HepG2 (cell line): ENCODE measurements at regions not wholly inside any gene's neighbourhood (a gene's known extent, or its start where the extent isn't known, plus 50 kb on each side); places are given as distances from the start of the nearest gene placed in this dataset.

Source experiments
- ATAC-seq: fragments of 200-7000 bp; cut with Tn5 transposase; 3 replicates; pipeline ENCODE4 v1.9.1; 2020; ENCODE audit warnings: mild to moderate bottlenecking, moderate library complexity
- BruUV-seq: library from RNA; stranded (reverse); fragments of 400-500 nt; replicated peaks from 2 replicates; lab custom pipeline; 2021; lab: Mats Ljungman, UMichigan
- CTCF ChIA-PET: fragments of 300-600 bp; formaldehyde crosslinking; extraction: SDS; loops from one replicate; lab custom pipeline; 2021; ENCODE audit warnings: low total read pairs, inconsistent platforms, low intra/inter-chr PET ratio; lab: Yijun Ruan, JAX
- POLR2A ChIA-PET: fragments of 350-600 bp; sonication (Branson Sonifier 250); formaldehyde crosslinking; loops from one replicate; lab custom pipeline; 2020; ENCODE audit warnings: antibody characterized with exemption, inconsistent platforms; lab: Yijun Ruan, JAX
- DNase-seq: peaks from one replicate; pipeline ENCODE4 v3.0.0-alpha.2; 2015; ENCODE audit warnings: low spot score
- FAIRE-seq: peaks from 3 replicates; lab custom pipeline; 2011; peaks lifted over from hg19 to GRCh38; lab: Jason Lieb, UNC
- H2AFZ ChIP-seq: one replicate; pipeline ENCODE4 v1.6.1; 2011; ENCODE audit warnings: low read length, inconsistent platforms
- H3K27ac ChIP-seq: fragments of 300-600 bp; 3 replicates; pipeline ENCODE4 v1.8.0; 2011; ENCODE audit warnings: mixed run types, mild to moderate bottlenecking, mixed read lengths, low read length, inconsistent platforms; ENCODE audit not compliant: insufficient read depth; ENCODE audit errors: extremely low read length
- H3K27me3 ChIP-seq, 2 experiments: fragments of 200-600 bp in 1 of 2; 2 replicates in 1 of 2; 3 replicates in 1 of 2; pipeline versions ENCODE4 v1.6.0 to v1.8.0; 2011; ENCODE audit warnings: low read length in 2 of 2, mild to moderate bottlenecking in 2 of 2, moderate library complexity in 2 of 2, inconsistent platforms in 1 of 2; ENCODE audit not compliant: insufficient read depth in 2 of 2, control insufficient read depth in 1 of 2
- H3K36me3 ChIP-seq, 2 experiments: fragments of 200-600 bp in 1 of 2; replicated peaks in 1 of 2; 2 replicates in 1 of 2; 3 replicates in 1 of 2; pipeline versions ENCODE4 v1.5.1 to v1.8.0; 2011; ENCODE audit warnings: low read length in 2 of 2, inconsistent platforms in 1 of 2; ENCODE audit not compliant: insufficient read depth in 2 of 2, control insufficient read depth in 1 of 2
- H3K4me1 ChIP-seq: 2 replicates; pipeline ENCODE4 v1.5.1; 2012; ENCODE audit warnings: low read length, inconsistent platforms; ENCODE audit not compliant: insufficient read depth
- H3K4me2 ChIP-seq: 2 replicates; pipeline ENCODE4 v1.6.0; 2011; ENCODE audit warnings: low read depth, low read length, inconsistent platforms
- H3K4me3 ChIP-seq, 3 experiments: fragments of 200-600 bp in 1 of 3; sonication (generic), shearing (Covaris generic) in 1 of 3; replicated peaks in 1 of 3; 2 replicates each; pipeline ENCODE4 v1.5.1; 2011 to 2016; ENCODE audit warnings: low read length in 3 of 3, inconsistent platforms in 2 of 3, low read depth in 2 of 3, mild to moderate bottlenecking in 2 of 3, control low read depth in 1 of 3, mixed read lengths in 1 of 3; ENCODE audit not compliant: insufficient read depth in 1 of 3
- H3K79me2 ChIP-seq: one replicate; pipeline ENCODE4 v1.6.1; 2011; ENCODE audit warnings: low read length, inconsistent platforms; ENCODE audit not compliant: insufficient read depth
- H3K9ac ChIP-seq: 2 replicates; pipeline ENCODE4 v1.6.0; 2011; ENCODE audit warnings: mild to moderate bottlenecking, low read depth, low read length, inconsistent platforms; ENCODE audit not compliant: insufficient read depth
- H3K9me3 ChIP-seq: 2 replicates; pipeline ENCODE4 v1.5.1; 2012; ENCODE audit warnings: mild to moderate bottlenecking, low read length
- H4K20me1 ChIP-seq: 2 replicates; pipeline ENCODE4 v1.6.0; 2011; ENCODE audit warnings: inconsistent platforms, mild to moderate bottlenecking, low read length, moderate library complexity; ENCODE audit not compliant: insufficient read depth
- BRD4 ChIP-seq: sonication (generic); formaldehyde crosslinking; IDR thresholded peaks from 2 replicates; pipeline ENCODE4 v1.4.0; 2020; ENCODE audit warnings: missing genetic modification reagents
- E2F2 ChIP-seq: sonication (generic); formaldehyde crosslinking; IDR thresholded peaks from 2 replicates; pipeline ENCODE4 v1.4.0; 2020; ENCODE audit warnings: missing genetic modification reagents, borderline replicate concordance
- ETV6 ChIP-seq: sonication (generic); formaldehyde crosslinking; conservative IDR thresholded peaks from 2 replicates; pipeline ENCODE4 v1.4.0; 2020; ENCODE audit warnings: missing genetic modification reagents
- GATAD1 ChIP-seq: IDR thresholded peaks from 2 replicates; pipeline ENCODE4 v1.6.1; 2016; ENCODE audit warnings: missing genetic modification reagents, missing compliant biosample characterization
- HNRNPH1 ChIP-seq: fragments of 200-400 bp; formaldehyde crosslinking; optimal IDR thresholded peaks from 2 replicates; pipeline ENCODE3; 2017; ENCODE audit warnings: mild to moderate bottlenecking, low read depth, low read length
- KLF15 ChIP-seq: sonication (generic); formaldehyde crosslinking; IDR thresholded peaks from 2 replicates; pipeline ENCODE4 v1.8.1; 2023; ENCODE audit warnings: borderline replicate concordance, mild to moderate bottlenecking, inconsistent platforms, missing genetic modification reagents, mixed read lengths
- MAFF ChIP-seq: IDR thresholded peaks from 2 replicates; pipeline ENCODE4 v1.6.1; 2011; ENCODE audit warnings: low read depth, low read length, improper control_type of control experiment
- MAFK ChIP-seq, 2 experiments: IDR thresholded peaks in 1 of 2; conservative IDR thresholded peaks in 1 of 2; 2 replicates each; pipeline ENCODE4 v1.6.1; 2011; ENCODE audit warnings: improper control_type of control experiment in 2 of 2, low read length in 2 of 2
- MEIS2 ChIP-seq: sonication (generic); formaldehyde crosslinking; IDR thresholded peaks from 2 replicates; pipeline ENCODE4 v1.9.0; 2021; ENCODE audit warnings: mild to moderate bottlenecking, missing genetic modification reagents
- NFRKB ChIP-seq: fragments of 450-650 bp; IDR thresholded peaks from 2 replicates; pipeline ENCODE4 v1.6.1; 2017
- SNAPC2 ChIP-seq: sonication (generic); formaldehyde crosslinking; IDR thresholded peaks from 2 replicates; pipeline ENCODE4 v1.8.1; 2022; ENCODE audit warnings: mild to moderate bottlenecking, missing genetic modification reagents
- TOPORS ChIP-seq: sonication (generic); formaldehyde crosslinking; IDR thresholded peaks from 2 replicates; pipeline ENCODE4 v1.8.0; 2023; ENCODE audit warnings: mild to moderate bottlenecking, missing genetic modification reagents
- XRCC5 ChIP-seq: fragments of 200-400 bp; formaldehyde crosslinking; optimal IDR thresholded peaks from 2 replicates; pipeline ENCODE3; 2017; ENCODE audit warnings: mild to moderate bottlenecking, low read length
- ZNF280D ChIP-seq: sonication (generic); formaldehyde crosslinking; IDR thresholded peaks from 2 replicates; pipeline ENCODE4 v1.5.1; 2020; ENCODE audit warnings: mild to moderate bottlenecking, missing genetic modification reagents
- ZNF329 ChIP-seq: sonication (generic); formaldehyde crosslinking; IDR thresholded peaks from 2 replicates; pipeline ENCODE4 v1.9.0; 2021; ENCODE audit warnings: low read depth, mild to moderate bottlenecking, missing genetic modification reagents
- ZNF790 ChIP-seq: sonication (generic); formaldehyde crosslinking; IDR thresholded peaks from 2 replicates; pipeline ENCODE4 v1.8.0; 2022; ENCODE audit warnings: missing genetic modification reagents, mild to moderate bottlenecking, borderline replicate concordance
- WGBS: methylation state at CpG from one replicate; pipeline ENCODE4 v1.1.6; 2017; ENCODE audit warnings: low lambda C conversion rate; 5-methylcytosine and 5-hydroxymethylcytosine counted together
- in situ Hi-C: cut with HindIII; loops from 2 replicates; pipeline ENCODE4 v1.10.0; 2017; ENCODE audit warnings: low pct_unique_long_range_greater_than_20kb; ENCODE audit not compliant: extremely low pct_ligation_motif_present
- intact Hi-C: fragments of 100-400 bp; cut with micrococcal nuclease; formaldehyde crosslinking; loops from one replicate; pipeline ENCODE4 v1.10.0; 2022; ENCODE audit not compliant: unreplicated experiment

- Histone ChIP-seq H3K27ac (no peak overlapping the region), H3K4me1 (no peaks in the 10 kb centered on the region), H3K79me2 (no peaks in the 10 kb centered on the region), H3K27me3 (no peaks in the 10 kb centered on the region), H4K20me1 (no peaks in the 10 kb centered on the region), H3K9ac (no peak overlapping the region), H3K36me3 (no peaks in the 10 kb centered on the region), H3K4me3 (no peak overlapping the region), H3K9me3 (peaks cover 72% of the 10 kb centered on the region), H2AFZ (no peak overlapping the region), H3K4me2 (no peak overlapping the region)
- intact Hi-C loops (no loop called here), in situ Hi-C loops (no loop called here)
- ATAC-seq (no peak), FAIRE-seq (no peak), DNase-seq (no peak)
- CTCF ChIA-PET = no interaction called here
- POLR2A ChIA-PET = no interaction called here
- WGBS = 4% methylated on average over 3 of the region's 3 CpGs
- BruUV-seq = no TSS peak
- TF ChIP-seq SNAPC2 (CRISPR knock-in tag) = no peak
- TF ChIP-seq MEIS2 = no peak
- TF ChIP-seq MAFK (conservative IDR thresholded peaks at IDR 0.05 in 1 of 2, IDR thresholded peaks at IDR 0.05 in 1 of 2; ENCODE audit: low read length in 2 of 2) = peak in 1 of 2 experiments; percentile 43; a peak in 2 of 4 replicates
- 0 out of 2 replicates have a peak, but pooled peaks have one; percentile 18 for TF ChIP-seq MAFF
These were observed 199.1 kb upstream of the TMPRSS15 start for GRCh38 chr21:18602711-18603110.

- no peak overlapping the region for H2AFZ ChIP-seq
- ATAC-seq (no peak), FAIRE-seq (no peak), DNase-seq (no peak)
- in situ Hi-C loops (no loop called here), intact Hi-C loops (no loop called here)
- H3K4me3 ChIP-seq = no peak overlapping the region
- ChIA-PET POLR2A (no interaction called here), CTCF (no interaction called here)
- no peaks in the 10 kb centered on the region for H3K36me3 ChIP-seq
- H3K27ac ChIP-seq = no peak overlapping the region
- H3K27me3 ChIP-seq = no peaks in the 10 kb centered on the region
- no peaks in the 10 kb centered on the region for H4K20me1 ChIP-seq
- H3K9me3 ChIP-seq = peaks cover 71% of the 10 kb centered on the region
- no peaks in the 10 kb centered on the region for H3K79me2 ChIP-seq
- no peak overlapping the region for H3K9ac ChIP-seq
- no peak overlapping the region for H3K4me2 ChIP-seq
- TF ChIP-seq HNRNPH1 (no peak), BRD4 (CRISPR knock-in tag) (no peak), XRCC5 (no peak), KLF15 (CRISPR knock-in tag) (no peak), ETV6 (CRISPR knock-in tag) (no peak), TOPORS (no peak), ZNF329 (CRISPR knock-in tag) (no peak), E2F2 (CRISPR knock-in tag) (no peak), ZNF280D (CRISPR knock-in tag) (no peak), ZNF790 (CRISPR knock-in tag) (no peak), NFRKB (no peak), GATAD1 (CRISPR knock-in tag) (no peak)
- WGBS = 0% methylated on average over 2 of the region's 2 CpGs
- no peaks in the 10 kb centered on the region for H3K4me1 ChIP-seq
- no TSS peak for BruUV-seq
These were observed 199.7 kb upstream of the TMPRSS15 start for GRCh38 chr21:18603261-18603660.
